Effector memory CD4-positive, alpha-beta T cell (primary cell): ENCODE measurements at regions not wholly inside any gene's neighbourhood (a gene's known extent, or its start where the extent isn't known, plus 50 kb on each side); places are given as distances from the start of the nearest gene placed in this dataset.

Experiments
- DNase-seq, 3 donors: peaks; one replicate each; pipeline ENCODE4 v3.0.0-alpha.2; 2020
- H3K27ac ChIP-seq: 2 replicates; pipeline ENCODE4 v1.7.0; 2013; ENCODE audit warnings: mild to moderate bottlenecking, low read length, moderate library complexity; ENCODE audit not compliant: insufficient read depth, poor library complexity, severe bottlenecking
- H3K27me3 ChIP-seq: replicated peaks from 2 replicates; pipeline ENCODE4 v1.7.0; 2013; ENCODE audit warnings: mild to moderate bottlenecking, low read length; ENCODE audit not compliant: insufficient read depth, control insufficient read depth, poor library complexity, severe bottlenecking
- H3K36me3 ChIP-seq: 2 replicates; pipeline ENCODE4 v1.7.0; 2013; ENCODE audit warnings: mild to moderate bottlenecking, low read length, moderate library complexity; ENCODE audit not compliant: control insufficient read depth, insufficient read depth
- H3K4me1 ChIP-seq: 2 replicates; pipeline ENCODE4 v1.7.0; 2013; ENCODE audit warnings: low read length, mild to moderate bottlenecking; ENCODE audit not compliant: control insufficient read depth, insufficient read depth, poor library complexity, severe bottlenecking
- H3K4me3 ChIP-seq: 2 replicates; pipeline ENCODE4 v1.7.0; 2013; ENCODE audit warnings: low read length, low read depth, mild to moderate bottlenecking; ENCODE audit not compliant: insufficient read depth, poor library complexity, severe bottlenecking
- H3K9me3 ChIP-seq: 2 replicates; pipeline ENCODE4 v1.7.0; 2013; ENCODE audit warnings: mild to moderate bottlenecking, low read length, moderate library complexity; ENCODE audit not compliant: control insufficient read depth

GRCh38 chr2:82526277-82526676 is 1932.8 kb downstream of the SUCLG1 start:
- Histone ChIP-seq H3K4me3 (no peak overlapping the region), H3K9me3 (no peaks in the 10 kb centered on the region), H3K27ac (no peak overlapping the region), H3K36me3 (no peaks in the 10 kb centered on the region), H3K27me3 (no peaks in the 10 kb centered on the region), H3K4me1 (no peaks in the 10 kb centered on the region)
- no peak for DNase-seq

- no peak for DNase-seq
- Histone ChIP-seq H3K4me3 (no peak overlapping the region), H3K9me3 (no peaks in the 10 kb centered on the region), H3K4me1 (no peaks in the 10 kb centered on the region), H3K27ac (no peak overlapping the region), H3K36me3 (no peaks in the 10 kb centered on the region), H3K27me3 (no peaks in the 10 kb centered on the region)
Measured at GRCh38 chr2:82525744-82526143, 1933.3 kb downstream of the SUCLG1 start.

DNA sequence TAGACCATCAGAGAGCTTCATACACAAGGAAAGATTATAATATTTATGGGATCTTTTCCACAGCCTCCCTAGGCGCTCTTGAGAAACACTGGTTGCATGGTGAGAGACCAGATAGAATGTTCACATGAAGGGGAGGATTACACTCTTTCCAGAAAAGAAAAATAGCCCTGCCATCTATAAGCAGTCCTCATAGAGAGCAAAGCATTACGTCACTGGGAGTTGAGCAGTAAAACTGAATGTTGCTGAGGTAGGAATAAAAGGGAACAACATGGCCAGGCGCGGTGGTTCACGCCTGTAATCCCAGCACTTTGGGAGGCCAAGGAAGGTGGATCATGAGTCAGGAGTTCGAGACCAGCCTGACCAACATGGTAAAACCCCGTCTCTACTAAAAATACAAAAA is 1934.3 kb downstream of the SUCLG1 start:
- Histone ChIP-seq H3K27ac (no peak overlapping the region), H3K4me1 (no peaks in the 10 kb centered on the region), H3K4me3 (no peak overlapping the region), H3K36me3 (no peaks in the 10 kb centered on the region), H3K27me3 (no peaks in the 10 kb centered on the region), H3K9me3 (no peaks in the 10 kb centered on the region)
- no peak for DNase-seq

GRCh38 chr2:82511894-82512293 is 1947.2 kb downstream of the SUCLG1 start:
- H3K27ac ChIP-seq, result no peak overlapping the region
- H3K9me3 ChIP-seq, result peaks cover 5% of the 10 kb centered on the region
- H3K4me3 ChIP-seq, result no peak overlapping the region
- no peaks in the 10 kb centered on the region for H3K36me3 ChIP-seq
- no peak for DNase-seq
- H3K27me3 ChIP-seq, result no peaks in the 10 kb centered on the region
- no peaks in the 10 kb centered on the region for H3K4me1 ChIP-seq

- H3K4me1 ChIP-seq, result no peaks in the 10 kb centered on the region
- no peaks in the 10 kb centered on the region for H3K27me3 ChIP-seq
- peaks cover 5% of the 10 kb centered on the region for H3K9me3 ChIP-seq
- H3K27ac ChIP-seq, result no peak overlapping the region
- no peaks in the 10 kb centered on the region for H3K36me3 ChIP-seq
- H3K4me3 ChIP-seq, result no peak overlapping the region
- DNase-seq, result no peak
Measured at GRCh38 chr2:82508702-82509101, 1950.4 kb downstream of the SUCLG1 start.

DNA sequence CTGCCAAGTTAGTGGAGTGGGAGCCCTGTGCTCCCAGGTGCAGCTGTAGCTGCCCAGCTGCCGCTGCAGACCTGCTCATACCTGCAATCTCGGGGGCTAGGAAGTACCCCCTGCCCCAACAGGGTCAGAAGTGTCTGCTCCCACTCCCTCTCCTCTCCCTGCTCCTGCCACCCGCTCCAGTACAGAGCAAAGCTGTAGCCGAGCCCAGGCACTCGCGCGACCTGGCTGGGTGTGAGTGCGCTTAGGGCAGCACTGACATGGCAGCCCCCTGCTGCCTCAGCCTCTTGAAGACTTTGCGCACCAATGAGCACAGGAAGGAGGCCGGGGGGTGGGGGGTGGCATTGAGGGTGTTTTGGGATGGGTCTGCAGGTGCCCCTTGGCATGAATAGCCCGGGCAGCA is 1951.4 kb downstream of the SUCLG1 start:
- Histone ChIP-seq H3K9me3 (peaks cover 5% of the 10 kb centered on the region), H3K4me1 (no peaks in the 10 kb centered on the region), H3K36me3 (no peaks in the 10 kb centered on the region), H3K27me3 (no peaks in the 10 kb centered on the region), H3K27ac (no peak overlapping the region), H3K4me3 (no peak overlapping the region)
- no peak for DNase-seq

- no peak for DNase-seq
- Histone ChIP-seq H3K27me3 (no peaks in the 10 kb centered on the region), H3K27ac (no peak overlapping the region), H3K9me3 (peaks cover 7% of the 10 kb centered on the region), H3K36me3 (no peaks in the 10 kb centered on the region), H3K4me1 (no peaks in the 10 kb centered on the region), H3K4me3 (no peak overlapping the region)
Measured at GRCh38 chr2:82501217-82501616, 1957.9 kb downstream of the SUCLG1 start.

- peaks cover 7% of the 10 kb centered on the region for H3K9me3 ChIP-seq
- no peaks in the 10 kb centered on the region for H3K4me1 ChIP-seq
- H3K27ac ChIP-seq, result no peak overlapping the region
- DNase-seq, result no peak
- H3K4me3 ChIP-seq, result no peak overlapping the region
- H3K36me3 ChIP-seq, result no peaks in the 10 kb centered on the region
- no peaks in the 10 kb centered on the region for H3K27me3 ChIP-seq
Measured at GRCh38 chr2:82498777-82499443, 1960.2 kb downstream of the SUCLG1 start.

GRCh38 chr2:82494739-82495138 is 1964.3 kb downstream of the SUCLG1 start:
- Histone ChIP-seq H3K4me3 (no peak overlapping the region), H3K4me1 (no peaks in the 10 kb centered on the region), H3K9me3 (no peaks in the 10 kb centered on the region), H3K27me3 (no peaks in the 10 kb centered on the region), H3K36me3 (no peaks in the 10 kb centered on the region), H3K27ac (no peak overlapping the region)
- DNase-seq, result no peak

- Histone ChIP-seq H3K4me1 (no peaks in the 10 kb centered on the region), H3K36me3 (no peaks in the 10 kb centered on the region), H3K4me3 (no peak overlapping the region), H3K27ac (no peak overlapping the region), H3K27me3 (no peaks in the 10 kb centered on the region), H3K9me3 (no peaks in the 10 kb centered on the region)
- no peak for DNase-seq
Measured at GRCh38 chr2:82491591-82491990, 1967.5 kb downstream of the SUCLG1 start.
